ENCODE measurements at regions not wholly inside any gene's neighbourhood (a gene's known extent, or its start where the extent isn't known, plus 50 kb on each side); places are given as distances from the start of the nearest gene placed in this dataset.

DNA sequence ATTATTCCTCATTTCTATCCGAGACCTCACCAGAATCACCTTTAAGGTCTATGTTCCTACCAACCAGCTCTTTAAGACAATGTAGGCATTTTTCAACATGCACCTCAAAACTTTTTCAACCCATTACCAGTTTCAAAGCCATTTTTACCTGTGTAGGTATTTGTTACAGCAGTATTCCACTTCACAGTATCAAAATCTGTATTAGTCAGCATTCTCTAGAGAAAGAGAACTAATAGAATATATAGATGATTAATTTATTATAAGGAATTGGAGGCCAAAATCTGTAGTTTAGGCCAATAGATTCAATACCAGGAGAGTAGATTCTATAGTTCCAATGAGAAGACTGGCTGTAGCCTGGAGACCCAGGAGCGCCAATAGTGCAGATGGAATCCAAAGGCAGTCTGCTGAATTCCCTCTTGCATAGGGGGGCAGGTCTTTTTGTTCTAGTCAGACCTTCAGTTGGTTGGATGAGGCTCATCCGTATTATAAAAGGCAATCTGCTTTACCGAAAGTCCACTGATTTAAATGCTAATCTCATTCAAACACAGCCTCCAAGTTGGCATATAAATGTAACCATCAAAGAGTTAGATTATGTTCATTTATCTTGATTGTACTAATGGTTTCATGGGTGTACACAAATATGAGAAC lies 151.6 kb upstream of the SYT1 start:
- no peaks in the 10 kb centered on the region for H3K9me3 ChIP-seq (replicated peaks)
- intact Hi-C loops (cut with micrococcal nuclease): no loop called here
- no peak overlapping the region for H3K4me3 ChIP-seq
- H3K27ac ChIP-seq (replicated peaks): no peak overlapping the region
- no peak for DNase-seq
- TF ChIP-seq, protein P1, sequence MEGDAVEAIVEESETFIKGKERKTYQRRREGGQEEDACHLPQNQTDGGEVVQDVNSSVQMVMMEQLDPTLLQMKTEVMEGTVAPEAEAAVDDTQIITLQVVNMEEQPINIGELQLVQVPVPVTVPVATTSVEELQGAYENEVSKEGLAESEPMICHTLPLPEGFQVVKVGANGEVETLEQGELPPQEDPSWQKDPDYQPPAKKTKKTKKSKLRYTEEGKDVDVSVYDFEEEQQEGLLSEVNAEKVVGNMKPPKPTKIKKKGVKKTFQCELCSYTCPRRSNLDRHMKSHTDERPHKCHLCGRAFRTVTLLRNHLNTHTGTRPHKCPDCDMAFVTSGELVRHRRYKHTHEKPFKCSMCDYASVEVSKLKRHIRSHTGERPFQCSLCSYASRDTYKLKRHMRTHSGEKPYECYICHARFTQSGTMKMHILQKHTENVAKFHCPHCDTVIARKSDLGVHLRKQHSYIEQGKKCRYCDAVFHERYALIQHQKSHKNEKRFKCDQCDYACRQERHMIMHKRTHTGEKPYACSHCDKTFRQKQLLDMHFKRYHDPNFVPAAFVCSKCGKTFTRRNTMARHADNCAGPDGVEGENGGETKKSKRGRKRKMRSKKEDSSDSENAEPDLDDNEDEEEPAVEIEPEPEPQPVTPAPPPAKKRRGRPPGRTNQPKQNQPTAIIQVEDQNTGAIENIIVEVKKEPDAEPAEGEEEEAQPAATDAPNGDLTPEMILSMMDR (IDR thresholded peaks at IDR 0.05; ENCODE audit: borderline replicate concordance): no peak
- H3K4me1 ChIP-seq: no peaks in the 10 kb centered on the region
- no peaks in the 10 kb centered on the region for H3K27me3 ChIP-seq (ENCODE audit: low read depth)
- no peaks in the 10 kb centered on the region for H3K36me3 ChIP-seq

DNA sequence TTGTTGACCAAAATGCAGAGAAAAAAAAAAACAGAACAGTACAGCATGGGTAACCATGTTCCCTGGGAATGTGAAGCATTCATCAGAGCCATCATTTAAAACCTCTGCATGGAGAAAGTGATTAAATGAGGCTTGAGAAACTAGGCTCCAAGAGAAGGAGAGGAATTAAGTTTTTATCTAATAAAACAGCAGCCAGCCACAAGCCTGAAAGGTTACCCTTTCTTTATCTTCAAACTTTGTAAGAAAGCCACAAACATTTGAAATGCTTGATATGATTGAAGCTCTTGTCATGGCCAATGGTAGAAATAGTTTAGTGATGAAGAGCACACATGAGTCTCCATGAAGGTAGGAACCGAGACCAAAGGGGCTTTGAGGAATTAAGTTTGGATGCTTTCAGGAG lies 144.9 kb upstream of the SYT1 start:
- TF ChIP-seq, protein P1 (IDR thresholded peaks at IDR 0.05; ENCODE audit: borderline replicate concordance): no peak
- H3K4me1 ChIP-seq: no peaks in the 10 kb centered on the region
- H3K4me3 ChIP-seq: no peak overlapping the region
- no peak overlapping the region for H3K27ac ChIP-seq (replicated peaks)
- no peaks in the 10 kb centered on the region for H3K27me3 ChIP-seq (ENCODE audit: low read depth)
- DNase-seq: no peak
- H3K9me3 ChIP-seq (replicated peaks): no peaks in the 10 kb centered on the region
- H3K36me3 ChIP-seq: no peaks in the 10 kb centered on the region
- intact Hi-C loops (cut with micrococcal nuclease): no loop called here

DNA sequence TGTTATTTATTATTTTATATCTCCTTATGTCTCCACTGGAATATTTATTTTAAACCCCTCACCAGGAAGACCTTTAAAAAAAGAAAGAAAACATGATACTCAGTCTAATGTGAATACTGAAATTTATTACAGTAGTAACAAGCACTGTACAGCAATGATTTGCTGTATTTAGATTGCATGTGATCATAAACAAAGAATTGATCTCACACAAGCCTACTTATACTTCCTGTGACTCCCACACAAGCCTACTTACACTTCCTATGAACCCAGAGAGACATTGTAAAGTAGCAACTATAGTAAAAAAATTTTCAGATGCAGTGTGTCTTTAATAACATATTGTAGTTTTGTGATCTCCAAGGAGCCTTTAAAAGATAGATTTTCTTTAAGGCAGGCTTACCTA lies 142.7 kb upstream of the SYT1 start:
- Histone ChIP-seq H3K4me3 (no peak overlapping the region), H3K9me3 (replicated peaks) (no peaks in the 10 kb centered on the region), H3K4me1 (no peaks in the 10 kb centered on the region), H3K27me3 (ENCODE audit: low read depth) (no peaks in the 10 kb centered on the region), H3K36me3 (no peaks in the 10 kb centered on the region), H3K27ac (replicated peaks) (no peak overlapping the region)
- intact Hi-C loops (cut with micrococcal nuclease): no loop called here
- DNase-seq: no peak
- TF ChIP-seq, protein P1 (IDR thresholded peaks at IDR 0.05; ENCODE audit: borderline replicate concordance): no peak

DNA sequence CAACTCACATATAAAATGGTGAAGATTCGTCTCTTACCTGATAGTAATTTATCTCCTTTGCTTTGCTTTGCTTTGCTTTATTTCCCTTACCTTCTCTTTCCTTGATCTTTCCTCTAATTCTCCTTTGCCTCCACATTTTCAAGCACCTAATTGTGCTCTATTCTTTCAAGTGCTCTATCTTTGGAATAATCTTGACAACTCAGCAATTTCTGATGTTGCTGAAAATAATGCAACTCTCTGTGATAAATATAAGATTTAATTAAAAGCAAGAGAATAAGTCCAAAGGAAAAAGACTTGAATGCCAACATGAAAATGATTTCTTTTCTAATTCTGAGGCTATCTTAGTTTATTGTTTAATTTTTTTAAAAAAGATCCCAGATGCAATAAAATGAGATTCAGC lies 139.5 kb upstream of the SYT1 start:
- Histone ChIP-seq H3K27me3 (ENCODE audit: low read depth) (no peaks in the 10 kb centered on the region), H3K36me3 (no peaks in the 10 kb centered on the region), H3K4me1 (no peaks in the 10 kb centered on the region), H3K4me3 (no peak overlapping the region), H3K9me3 (replicated peaks) (no peaks in the 10 kb centered on the region), H3K27ac (replicated peaks) (no peak overlapping the region)
- TF ChIP-seq, protein P1 (IDR thresholded peaks at IDR 0.05; ENCODE audit: borderline replicate concordance): no peak
- intact Hi-C loops (cut with micrococcal nuclease): no loop called here
- DNase-seq: no peak

DNA sequence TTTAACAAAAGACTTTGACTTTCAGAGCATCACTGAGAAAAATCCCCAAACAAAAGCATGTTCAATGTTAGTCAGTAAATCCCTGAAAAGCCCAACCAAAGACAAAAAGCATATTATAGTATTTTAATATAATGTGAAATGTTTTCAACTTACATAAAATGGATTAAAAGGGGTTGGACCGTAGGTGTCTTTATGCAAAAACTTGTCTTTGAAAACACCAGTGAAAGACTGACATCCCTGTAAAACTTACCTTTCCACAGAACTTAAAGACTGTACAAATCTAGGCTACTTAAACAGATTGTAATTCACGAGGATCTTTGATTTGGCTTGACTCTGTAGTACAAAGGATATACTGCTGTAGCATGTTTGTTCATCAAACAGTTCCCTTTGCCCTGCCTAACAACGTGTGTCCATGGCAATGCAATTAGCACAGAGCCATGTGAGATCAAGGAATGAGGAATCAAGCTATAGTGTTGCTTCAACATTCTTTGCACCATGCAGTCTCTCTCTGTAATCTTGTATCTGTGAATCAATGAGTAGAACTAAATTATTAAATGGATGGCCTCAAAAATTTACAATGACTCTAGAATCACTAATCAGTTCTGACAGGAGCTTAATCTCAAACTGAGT lies 138.5 kb upstream of the SYT1 start:
- Histone ChIP-seq H3K27ac (replicated peaks) (no peak overlapping the region), H3K4me1 (no peaks in the 10 kb centered on the region), H3K27me3 (ENCODE audit: low read depth) (no peaks in the 10 kb centered on the region), H3K4me3 (no peak overlapping the region), H3K9me3 (replicated peaks) (no peaks in the 10 kb centered on the region), H3K36me3 (no peaks in the 10 kb centered on the region)
- intact Hi-C loops (cut with micrococcal nuclease): no loop called here
- TF ChIP-seq, protein P1 (IDR thresholded peaks at IDR 0.05; ENCODE audit: borderline replicate concordance): no peak
- DNase-seq: no peak
